BJ (cell line): ENCODE measurements at regions not wholly inside any gene's neighbourhood (a gene's known extent, or its start where the extent isn't known, plus 50 kb on each side); places are given as distances from the start of the nearest gene placed in this dataset.

Experiments used
- CTCF ChIA-PET: fragments of 350-600 bp; formaldehyde crosslinking; extraction: SDS; loops from one replicate; lab custom pipeline; 2021; ENCODE audit warnings: antibody characterized with exemption, inconsistent platforms; lab: Yijun Ruan, JAX
- POLR2A ChIA-PET: fragments of 300-600 bp; sonication (Branson Sonifier 250); formaldehyde crosslinking; extraction: SDS; loops from one replicate; lab custom pipeline; 2021; ENCODE audit warnings: antibody characterized with exemption; lab: Charles Lee
- DNase-seq: peaks from one replicate; pipeline ENCODE4 v3.0.0-alpha.2; 2011; ENCODE audit warnings: low read depth
- H3K27me3 ChIP-seq: 2 replicates; pipeline ENCODE4 v1.6.0; 2011; ENCODE audit warnings: low read length; ENCODE audit not compliant: control insufficient read depth, insufficient read depth
- H3K36me3 ChIP-seq: 2 replicates; pipeline ENCODE4 v1.5.1; 2011; ENCODE audit warnings: low read length; ENCODE audit not compliant: control insufficient read depth, insufficient read depth
- H3K4me3 ChIP-seq: 2 replicates; pipeline ENCODE4 v1.5.1; 2011; ENCODE audit warnings: low read depth, mild to moderate bottlenecking, control low read depth, low read length
- TF ChIP-seq, protein P1 (sequence below): IDR thresholded peaks from 2 replicates; pipeline ENCODE4 v1.5.1; 2011; ENCODE audit warnings: low read depth, mild to moderate bottlenecking, control low read depth, inconsistent platforms, low read length, moderate library complexity; ENCODE audit not compliant: insufficient read depth

DNA sequence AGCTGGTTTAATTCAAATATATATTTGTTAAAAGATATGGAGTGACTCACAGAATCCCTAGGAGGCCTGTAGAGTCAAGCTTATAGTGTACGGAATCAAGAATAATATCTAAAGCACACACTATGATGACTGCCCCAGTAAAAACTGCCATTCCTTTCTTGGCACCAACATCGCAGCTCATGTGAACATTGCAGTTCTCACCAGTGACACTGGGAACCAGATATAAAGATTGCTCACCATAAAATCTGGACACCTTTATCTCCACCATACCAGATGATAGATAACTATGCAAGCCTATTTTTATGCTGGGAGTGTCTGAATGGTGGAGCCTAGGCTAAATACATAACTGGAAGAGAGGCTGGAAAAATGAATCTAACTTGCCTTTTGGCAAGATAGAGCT, 463.9 kb upstream of the TBX3 start:
- Histone ChIP-seq H3K36me3 (no peaks in the 10 kb centered on the region), H3K27me3 (no peaks in the 10 kb centered on the region), H3K4me3 (no peak overlapping the region)
- CTCF ChIA-PET: no interaction called here
- POLR2A ChIA-PET: no interaction called here
- no peak for DNase-seq
- TF ChIP-seq, protein P1, sequence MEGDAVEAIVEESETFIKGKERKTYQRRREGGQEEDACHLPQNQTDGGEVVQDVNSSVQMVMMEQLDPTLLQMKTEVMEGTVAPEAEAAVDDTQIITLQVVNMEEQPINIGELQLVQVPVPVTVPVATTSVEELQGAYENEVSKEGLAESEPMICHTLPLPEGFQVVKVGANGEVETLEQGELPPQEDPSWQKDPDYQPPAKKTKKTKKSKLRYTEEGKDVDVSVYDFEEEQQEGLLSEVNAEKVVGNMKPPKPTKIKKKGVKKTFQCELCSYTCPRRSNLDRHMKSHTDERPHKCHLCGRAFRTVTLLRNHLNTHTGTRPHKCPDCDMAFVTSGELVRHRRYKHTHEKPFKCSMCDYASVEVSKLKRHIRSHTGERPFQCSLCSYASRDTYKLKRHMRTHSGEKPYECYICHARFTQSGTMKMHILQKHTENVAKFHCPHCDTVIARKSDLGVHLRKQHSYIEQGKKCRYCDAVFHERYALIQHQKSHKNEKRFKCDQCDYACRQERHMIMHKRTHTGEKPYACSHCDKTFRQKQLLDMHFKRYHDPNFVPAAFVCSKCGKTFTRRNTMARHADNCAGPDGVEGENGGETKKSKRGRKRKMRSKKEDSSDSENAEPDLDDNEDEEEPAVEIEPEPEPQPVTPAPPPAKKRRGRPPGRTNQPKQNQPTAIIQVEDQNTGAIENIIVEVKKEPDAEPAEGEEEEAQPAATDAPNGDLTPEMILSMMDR: no peak

DNA sequence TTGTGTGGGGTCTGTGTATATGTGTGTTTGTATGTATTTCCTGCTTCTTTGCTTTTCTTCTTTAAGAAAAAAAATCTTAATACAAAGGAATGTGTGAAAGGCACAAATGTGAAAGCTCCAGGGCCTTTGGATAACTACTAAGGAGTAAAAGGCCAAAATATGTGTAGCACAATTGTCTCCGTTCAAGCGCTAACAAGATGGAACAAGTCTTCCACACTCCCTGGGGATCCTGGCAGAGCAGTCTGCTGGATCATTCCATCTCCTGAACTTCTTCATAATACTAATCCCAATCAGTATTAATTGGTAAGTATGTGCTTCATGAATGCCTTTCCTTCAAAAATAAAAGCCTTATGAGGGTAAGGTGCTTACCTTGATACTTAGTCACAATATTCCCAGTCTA, 462.5 kb upstream of the TBX3 start:
- TF ChIP-seq, protein P1: no peak
- Histone ChIP-seq H3K4me3 (no peak overlapping the region), H3K27me3 (no peaks in the 10 kb centered on the region), H3K36me3 (no peaks in the 10 kb centered on the region)
- DNase-seq: no peak
- POLR2A ChIA-PET: no interaction called here
- CTCF ChIA-PET: interaction anchor here (0.9 kb wide), 1 partner anchor 8 kb away, joined by 3 read pairs; no protein-coding TSS in a partner anchor

DNA sequence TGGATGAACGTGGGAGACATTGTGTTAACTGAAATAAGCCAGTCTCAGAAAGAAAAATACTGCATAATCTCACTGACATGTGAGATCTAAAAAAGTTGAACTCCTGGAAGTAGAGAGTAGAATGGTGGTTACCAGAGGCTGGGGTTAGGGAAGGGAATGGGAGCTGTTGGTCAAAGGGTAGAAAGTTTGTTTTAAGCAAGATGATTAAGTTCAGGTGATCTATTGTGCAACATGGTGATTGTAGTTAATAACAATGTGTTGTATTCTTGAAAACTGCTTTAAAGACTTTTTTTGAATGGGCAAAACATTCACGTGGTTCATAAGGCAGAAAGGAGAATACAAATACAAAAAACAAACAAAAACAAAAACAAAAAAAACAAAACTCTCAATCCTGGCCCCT, 460.4 kb upstream of the TBX3 start:
- TF ChIP-seq, protein P1: no peak
- Histone ChIP-seq H3K36me3 (no peaks in the 10 kb centered on the region), H3K4me3 (no peak overlapping the region), H3K27me3 (no peaks in the 10 kb centered on the region)
- ChIA-PET CTCF (no interaction called here), POLR2A (no interaction called here)
- no peak for DNase-seq

DNA sequence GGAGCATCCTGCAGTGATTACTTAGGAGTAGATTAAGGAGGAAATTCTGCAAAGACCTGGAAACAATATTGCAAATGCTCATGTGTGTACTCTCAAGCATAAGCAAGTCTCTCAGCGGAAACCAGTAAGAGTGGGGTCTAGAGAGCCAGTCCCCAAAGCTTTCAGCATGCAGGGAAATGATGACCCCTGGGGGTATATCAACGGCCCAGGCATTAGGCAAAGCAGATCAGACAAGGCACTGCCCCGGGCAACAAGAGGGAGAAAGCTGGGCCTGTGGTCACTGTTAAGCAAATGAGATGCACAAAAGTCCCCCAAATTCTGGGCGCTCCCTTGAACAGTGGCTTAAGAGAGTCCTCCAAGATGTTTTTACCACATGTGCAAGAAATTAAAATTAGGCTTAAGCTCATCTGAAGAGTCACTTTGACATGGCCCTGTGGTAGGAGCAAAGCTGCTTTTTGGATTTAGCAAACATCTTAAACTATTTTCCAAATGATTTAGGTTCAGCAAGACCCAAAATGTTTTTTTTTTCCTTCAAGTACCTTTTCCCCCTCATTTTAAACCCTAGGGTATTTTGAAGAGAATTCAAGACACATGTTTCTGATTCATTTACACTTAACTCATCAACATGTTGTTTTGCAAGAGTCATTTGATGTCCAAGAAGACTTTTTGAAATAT, 457.1 kb upstream of the TBX3 start:
- H3K4me3 ChIP-seq: no peak overlapping the region
- TF ChIP-seq, protein P1: no peak
- no peaks in the 10 kb centered on the region for H3K36me3 ChIP-seq
- POLR2A ChIA-PET: no interaction called here
- CTCF ChIA-PET: interaction anchor here (1.1 to 1.3 kb wide), 2 partner anchors 9 to 457 kb away, joined by 3 read pairs; partner anchors contain the start of gene TBX3
- no peaks in the 10 kb centered on the region for H3K27me3 ChIP-seq
- no peak for DNase-seq

DNA sequence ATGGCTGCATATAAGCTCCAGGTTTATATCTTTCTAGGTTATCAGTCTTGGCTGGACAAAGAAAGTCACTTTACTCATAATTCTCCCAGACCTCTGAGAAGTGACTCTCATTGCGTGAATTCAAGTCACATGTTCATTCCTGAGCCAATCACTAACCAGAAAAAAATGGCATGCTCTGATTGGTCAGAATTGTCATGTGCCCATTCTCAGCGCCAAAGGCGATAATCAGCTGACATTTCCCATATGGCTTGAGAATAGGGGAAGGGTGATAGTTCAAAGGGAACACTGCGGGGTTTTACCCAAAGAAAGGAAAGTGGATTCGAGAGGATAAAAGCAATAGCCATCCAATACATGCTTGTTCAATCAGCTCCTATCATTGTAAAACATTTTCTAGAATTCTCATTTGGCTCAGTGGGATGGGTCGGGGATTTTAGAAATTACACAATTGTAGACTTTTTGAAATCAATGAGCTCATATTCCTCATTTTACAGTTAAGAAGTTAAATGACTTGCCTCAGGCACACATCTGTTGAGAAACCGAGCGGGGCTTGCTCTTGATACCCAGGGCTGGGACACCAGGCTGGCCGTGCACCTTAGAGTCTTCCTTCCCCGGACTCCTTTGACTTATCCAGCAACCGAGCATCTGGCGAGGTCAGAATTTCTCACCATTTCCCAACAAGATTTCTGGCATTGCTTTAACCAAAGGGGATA, 454.0 kb upstream of the TBX3 start:
- no peaks in the 10 kb centered on the region for H3K36me3 ChIP-seq
- no peaks in the 10 kb centered on the region for H3K27me3 ChIP-seq

More for the DNA sequence above, 454.0 kb upstream of the TBX3 start:
- ChIA-PET CTCF (interaction anchor here (0.9 kb wide), 2 partner anchors 9 to 12 kb away, joined by 3 read pairs; no protein-coding TSS in a partner anchor), POLR2A (interaction anchor here (0.6 to 1.0 kb wide), 3 partner anchors 216 to 454 kb away, joined by 3 read pairs; no protein-coding TSS in a partner anchor)
- no peak for DNase-seq
- no peak overlapping the region for H3K4me3 ChIP-seq
- TF ChIP-seq, protein P1: no peak
